ENCODE measurements at regions not wholly inside any gene's neighbourhood (a gene's known extent, or its start where the extent isn't known, plus 50 kb on each side); places are given as distances from the start of the nearest gene placed in this dataset.

- no peak overlapping the region for H3K27ac ChIP-seq (ENCODE audit: low read depth, low read length)
- H3K9ac ChIP-seq (ENCODE audit: low read length): no peak overlapping the region
- H3K27me3 ChIP-seq (ENCODE audit: control insufficient read depth in 1 of 2, insufficient read depth in 2 of 2, low read length in 2 of 2): no peaks in the 10 kb centered on the region
- no peaks in the 10 kb centered on the region for H3K4me1 ChIP-seq (ENCODE audit: insufficient read depth, low read length)
- no peaks in the 10 kb centered on the region for H3K9me3 ChIP-seq (ENCODE audit: low read length)
- no peaks in the 10 kb centered on the region for H3K36me3 ChIP-seq (ENCODE audit: insufficient read depth, low read length)
- H3K4me3 ChIP-seq (ENCODE audit: low read depth in 1 of 2, low read length in 2 of 2): no peak overlapping the region
These were observed 293.5 kb upstream of the RTL1 start for GRCh38 chr14:101196795-101197590.

DNA sequence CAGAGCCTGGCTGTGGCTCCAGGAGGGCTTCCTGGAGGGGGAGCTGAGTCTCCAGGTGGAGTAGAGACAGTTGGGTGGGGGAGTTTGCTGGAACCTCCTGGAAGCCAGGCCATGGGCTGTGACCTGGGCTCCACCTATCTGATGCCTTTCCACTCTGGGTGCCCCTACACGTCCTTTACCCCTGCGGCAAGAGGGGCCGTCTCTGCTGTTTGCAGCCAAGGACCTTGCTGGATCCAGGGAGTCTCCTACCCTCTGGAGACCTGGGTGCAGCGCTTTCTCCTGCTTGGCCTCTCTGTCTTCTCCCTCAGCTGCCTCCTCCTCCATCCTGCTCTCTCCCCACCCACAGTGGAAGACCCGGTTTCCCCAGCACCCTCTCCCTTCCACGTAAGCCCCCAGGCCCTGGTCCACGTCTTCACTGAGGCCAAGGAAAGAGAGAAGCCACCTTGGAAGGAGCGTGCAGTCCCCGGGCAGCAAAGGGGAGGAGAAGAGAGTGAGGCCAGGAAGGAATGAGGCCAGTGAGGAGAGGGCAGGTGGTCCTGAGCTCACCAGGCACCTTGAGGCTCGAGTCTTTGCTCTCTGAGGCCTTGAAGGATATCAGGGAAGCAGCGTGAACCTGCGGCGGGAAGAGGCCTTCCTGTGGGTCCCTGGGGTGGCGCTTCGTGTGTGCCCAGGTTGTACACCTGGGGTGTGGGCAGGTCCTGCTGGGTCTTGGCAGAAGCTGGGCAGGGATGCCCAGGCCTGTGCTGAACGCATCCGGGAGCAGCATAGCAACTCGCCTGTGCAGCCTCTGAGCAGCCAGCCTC is 294.3 kb upstream of the RTL1 start:
- Histone ChIP-seq H3K27me3 (ENCODE audit: control insufficient read depth in 1 of 2, insufficient read depth in 2 of 2, low read length in 2 of 2) (no peaks in the 10 kb centered on the region), H3K27ac (ENCODE audit: low read depth, low read length) (no peak overlapping the region), H3K4me1 (ENCODE audit: insufficient read depth, low read length) (no peaks in the 10 kb centered on the region), H3K9ac (ENCODE audit: low read length) (no peak overlapping the region), H3K36me3 (ENCODE audit: insufficient read depth, low read length) (no peaks in the 10 kb centered on the region), H3K9me3 (ENCODE audit: low read length) (no peaks in the 10 kb centered on the region), H3K4me3 (ENCODE audit: low read depth in 1 of 2, low read length in 2 of 2) (no peak overlapping the region)

GRCh38 chr14:101198398-101199027 is 295.0 kb upstream of the RTL1 start:
- H3K9ac ChIP-seq (ENCODE audit: low read length): no peak overlapping the region
- H3K36me3 ChIP-seq (ENCODE audit: insufficient read depth, low read length): no peaks in the 10 kb centered on the region
- H3K9me3 ChIP-seq (ENCODE audit: low read length): no peaks in the 10 kb centered on the region
- no peak overlapping the region for H3K27ac ChIP-seq (ENCODE audit: low read depth, low read length)
- no peaks in the 10 kb centered on the region for H3K27me3 ChIP-seq (ENCODE audit: control insufficient read depth in 1 of 2, insufficient read depth in 2 of 2, low read length in 2 of 2)
- no peak overlapping the region for H3K4me3 ChIP-seq (ENCODE audit: low read depth in 1 of 2, low read length in 2 of 2)
- H3K4me1 ChIP-seq (ENCODE audit: insufficient read depth, low read length): no peaks in the 10 kb centered on the region

DNA sequence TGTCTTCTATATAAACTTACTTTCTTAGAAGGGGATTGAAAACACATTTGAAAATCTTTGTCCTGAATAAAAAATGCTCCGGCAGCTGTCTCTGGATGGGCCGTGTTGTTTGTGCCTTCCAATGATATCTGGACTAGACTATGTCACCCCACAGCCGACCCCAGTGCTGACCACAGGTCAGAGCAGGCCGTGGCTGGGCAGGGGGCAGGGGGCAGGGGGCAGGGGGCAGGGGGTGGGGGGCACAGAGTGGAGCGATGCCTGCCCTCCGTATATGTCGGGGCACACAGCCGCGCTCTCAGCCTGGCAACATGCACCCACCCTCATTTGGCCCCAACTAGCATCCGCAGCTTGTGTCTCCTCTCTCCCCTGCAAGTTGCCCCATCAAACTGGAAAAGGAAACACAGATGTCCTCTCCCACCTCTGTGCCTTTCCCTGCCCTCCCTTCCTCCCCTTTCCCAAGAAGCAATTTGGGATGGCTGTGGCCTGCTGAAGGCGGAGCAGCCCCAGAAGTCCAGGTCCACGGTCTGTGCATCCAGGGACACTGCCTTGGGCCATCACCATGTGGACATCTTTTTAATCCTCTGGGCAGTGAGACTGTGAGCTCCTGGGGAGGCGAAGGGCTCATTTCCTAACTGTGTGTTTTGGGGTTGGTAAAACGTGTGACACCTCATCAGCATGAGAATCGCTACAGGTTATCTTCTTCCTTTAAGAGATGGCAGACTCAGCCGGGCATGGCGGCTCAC is 295.7 kb upstream of the RTL1 start:
- H3K9ac ChIP-seq (ENCODE audit: low read length): no peak overlapping the region

DNA sequence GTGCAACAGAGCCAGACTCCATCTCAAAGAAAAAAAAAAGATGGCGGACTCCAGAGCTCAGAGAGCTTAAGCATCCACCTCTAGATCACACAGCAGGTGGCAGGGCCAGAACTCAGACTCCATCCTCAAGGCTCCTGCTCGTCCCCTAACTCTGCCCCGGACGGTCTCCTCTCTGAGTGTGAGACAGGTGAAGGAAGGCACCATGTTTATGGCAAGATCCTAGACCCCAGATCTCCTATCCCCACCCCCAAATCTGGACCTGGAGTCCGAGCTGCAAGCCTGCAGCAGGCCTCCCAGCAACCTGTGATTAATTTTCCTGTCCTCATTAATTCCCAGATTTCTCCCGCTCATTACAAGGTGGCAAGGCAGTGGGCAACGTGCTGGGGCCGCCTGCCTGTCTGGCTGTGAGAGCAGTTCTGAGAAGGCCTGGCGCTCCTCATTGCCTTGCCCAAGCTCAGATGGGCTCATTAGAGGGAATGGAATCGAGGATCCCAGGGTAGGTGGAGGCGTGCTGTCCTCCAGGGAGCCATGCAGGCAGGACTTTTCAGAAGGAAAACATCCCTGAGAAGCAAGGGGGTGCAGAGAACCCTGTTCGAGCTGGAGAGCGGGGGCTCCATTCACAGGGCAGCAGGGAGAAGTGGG is 296.6 kb upstream of the RTL1 start:
- H3K27me3 ChIP-seq (ENCODE audit: control insufficient read depth in 1 of 2, insufficient read depth in 2 of 2, low read length in 2 of 2): no peaks in the 10 kb centered on the region
- H3K9me3 ChIP-seq (ENCODE audit: low read length): no peaks in the 10 kb centered on the region
- H3K9ac ChIP-seq (ENCODE audit: low read length): no peak overlapping the region
- no peaks in the 10 kb centered on the region for H3K4me1 ChIP-seq (ENCODE audit: insufficient read depth, low read length)
- H3K27ac ChIP-seq (ENCODE audit: low read depth, low read length): no peak overlapping the region
- no peak overlapping the region for H3K4me3 ChIP-seq (ENCODE audit: low read depth in 1 of 2, low read length in 2 of 2)
- no peaks in the 10 kb centered on the region for H3K36me3 ChIP-seq (ENCODE audit: insufficient read depth, low read length)

More for the DNA sequence above, 295.7 kb upstream of the RTL1 start:
- H3K27ac ChIP-seq (ENCODE audit: low read depth, low read length): no peak overlapping the region
- no peaks in the 10 kb centered on the region for H3K36me3 ChIP-seq (ENCODE audit: insufficient read depth, low read length)
- no peak overlapping the region for H3K4me3 ChIP-seq (ENCODE audit: low read depth in 1 of 2, low read length in 2 of 2)
- H3K27me3 ChIP-seq (ENCODE audit: control insufficient read depth in 1 of 2, insufficient read depth in 2 of 2, low read length in 2 of 2): no peaks in the 10 kb centered on the region
- no peaks in the 10 kb centered on the region for H3K4me1 ChIP-seq (ENCODE audit: insufficient read depth, low read length)
- no peaks in the 10 kb centered on the region for H3K9me3 ChIP-seq (ENCODE audit: low read length)

- Histone ChIP-seq H3K27ac (ENCODE audit: low read depth, low read length) (no peak overlapping the region), H3K9me3 (ENCODE audit: low read length) (no peaks in the 10 kb centered on the region), H3K27me3 (ENCODE audit: control insufficient read depth in 1 of 2, insufficient read depth in 2 of 2, low read length in 2 of 2) (no peaks in the 10 kb centered on the region), H3K36me3 (ENCODE audit: insufficient read depth, low read length) (no peaks in the 10 kb centered on the region), H3K4me1 (ENCODE audit: insufficient read depth, low read length) (no peaks in the 10 kb centered on the region), H3K9ac (ENCODE audit: low read length) (no peak overlapping the region), H3K4me3 (ENCODE audit: low read depth in 1 of 2, low read length in 2 of 2) (no peak overlapping the region)
These were observed 297.4 kb upstream of the RTL1 start for GRCh38 chr14:101200650-101201516.

DNA sequence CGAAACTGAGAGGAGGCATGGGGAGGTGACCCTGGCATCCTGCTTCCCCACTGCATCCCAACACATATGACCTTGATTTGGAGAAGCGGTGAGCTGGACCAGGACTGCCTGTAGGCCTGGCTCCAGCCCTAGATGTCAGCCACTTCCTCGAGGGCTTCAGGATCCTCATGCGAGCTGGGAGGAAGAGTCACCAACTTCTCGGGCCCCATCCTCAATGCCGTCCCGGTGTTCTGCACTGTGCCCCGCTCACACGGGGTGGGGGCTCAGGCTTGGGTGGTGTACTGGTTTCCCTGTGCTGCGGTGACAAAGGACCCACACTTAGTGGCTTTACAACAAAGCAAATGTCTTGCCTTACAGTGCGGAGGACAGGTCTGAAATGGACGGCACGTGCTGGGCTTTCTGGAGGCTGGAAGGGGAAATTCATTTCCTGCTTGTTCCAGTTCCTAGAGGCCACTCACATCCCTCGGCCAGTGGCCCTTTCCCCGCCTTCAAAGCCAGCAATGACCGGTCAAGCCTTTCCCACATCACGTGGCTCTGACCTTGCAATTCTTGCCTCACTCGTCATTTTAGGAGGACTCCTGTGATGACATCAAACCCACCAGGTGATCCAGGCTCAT is 298.1 kb upstream of the RTL1 start:
- H3K36me3 ChIP-seq (ENCODE audit: insufficient read depth, low read length): no peaks in the 10 kb centered on the region
- H3K9ac ChIP-seq (ENCODE audit: low read length): no peak overlapping the region
- H3K4me1 ChIP-seq (ENCODE audit: insufficient read depth, low read length): no peaks in the 10 kb centered on the region
- H3K27me3 ChIP-seq (ENCODE audit: control insufficient read depth in 1 of 2, insufficient read depth in 2 of 2, low read length in 2 of 2): no peaks in the 10 kb centered on the region
- H3K27ac ChIP-seq (ENCODE audit: low read depth, low read length): no peak overlapping the region
- no peak overlapping the region for H3K4me3 ChIP-seq (ENCODE audit: low read depth in 1 of 2, low read length in 2 of 2)
- H3K9me3 ChIP-seq (ENCODE audit: low read length): no peaks in the 10 kb centered on the region

DNA sequence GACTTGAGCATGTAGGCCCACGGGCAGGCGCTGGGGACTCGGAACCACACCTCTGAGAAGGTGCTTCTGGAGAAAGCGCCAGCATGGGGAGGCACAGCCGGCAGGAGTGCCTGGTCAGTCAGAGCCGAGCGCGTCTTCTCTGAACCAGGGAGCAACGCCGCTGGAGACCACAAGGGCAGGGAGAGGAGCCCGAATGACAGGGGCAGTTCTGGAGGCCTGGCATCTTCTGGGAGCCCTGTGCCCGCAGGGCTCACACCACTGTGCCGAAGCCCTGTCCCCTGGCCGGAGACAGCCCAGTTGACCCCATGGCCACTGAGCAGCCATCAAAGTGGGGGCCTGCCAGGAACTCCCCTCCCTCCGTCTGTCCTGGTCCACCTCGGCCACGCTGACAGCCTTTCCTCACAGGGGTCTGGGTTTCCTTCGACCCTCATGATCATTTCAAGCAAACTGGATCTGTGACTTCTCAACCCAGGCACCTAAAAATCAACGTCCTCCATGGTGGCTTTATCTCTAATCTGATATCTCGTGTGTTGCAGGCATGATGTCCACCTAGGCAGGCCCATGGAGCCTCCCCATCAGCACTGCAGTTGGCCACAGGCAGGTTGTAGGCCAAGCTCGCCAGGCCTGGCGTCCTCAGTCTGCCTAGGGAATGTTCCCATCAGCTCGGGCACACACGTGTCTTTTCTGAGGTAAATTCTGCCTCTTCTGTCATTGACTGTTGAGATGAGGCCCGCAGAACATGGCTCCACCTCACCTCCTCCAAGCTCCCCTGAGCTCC is 299.3 kb upstream of the RTL1 start:
- Histone ChIP-seq H3K36me3 (ENCODE audit: insufficient read depth, low read length) (no peaks in the 10 kb centered on the region), H3K4me1 (ENCODE audit: insufficient read depth, low read length) (no peaks in the 10 kb centered on the region), H3K27ac (ENCODE audit: low read depth, low read length) (no peak overlapping the region), H3K27me3 (ENCODE audit: control insufficient read depth in 1 of 2, insufficient read depth in 2 of 2, low read length in 2 of 2) (no peaks in the 10 kb centered on the region), H3K9me3 (ENCODE audit: low read length) (no peaks in the 10 kb centered on the region), H3K4me3 (ENCODE audit: low read depth in 1 of 2, low read length in 2 of 2) (no peak overlapping the region), H3K9ac (ENCODE audit: low read length) (no peak overlapping the region)

DNA sequence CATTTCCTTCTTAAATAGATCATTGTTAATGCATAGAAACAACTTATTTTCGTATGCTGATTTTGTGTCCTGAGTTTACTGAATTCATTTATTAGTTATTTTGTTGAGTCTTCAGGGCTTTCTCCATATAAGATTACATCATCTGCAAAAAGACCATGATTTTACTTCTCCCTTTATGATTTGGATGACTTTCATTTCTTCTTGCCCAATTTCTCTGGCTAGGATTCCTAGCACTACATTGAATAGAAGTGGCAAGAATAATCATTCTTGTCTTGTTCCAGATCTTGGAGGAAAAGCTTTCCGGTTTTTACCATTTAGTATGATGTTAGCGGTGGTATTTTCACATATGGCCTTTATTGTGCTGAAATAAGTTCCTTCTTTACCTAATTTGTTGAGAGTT is 303.0 kb upstream of the RTL1 start:
- Histone ChIP-seq H3K9ac (ENCODE audit: low read length) (no peak overlapping the region), H3K27me3 (ENCODE audit: control insufficient read depth in 1 of 2, insufficient read depth in 2 of 2, low read length in 2 of 2) (no peaks in the 10 kb centered on the region), H3K36me3 (ENCODE audit: insufficient read depth, low read length) (no peaks in the 10 kb centered on the region), H3K4me1 (ENCODE audit: insufficient read depth, low read length) (no peaks in the 10 kb centered on the region), H3K27ac (ENCODE audit: low read depth, low read length) (no peak overlapping the region), H3K4me3 (ENCODE audit: low read depth in 1 of 2, low read length in 2 of 2) (no peak overlapping the region), H3K9me3 (ENCODE audit: low read length) (no peaks in the 10 kb centered on the region)
